PFSK-1 (cell line): ENCODE measurements at regions not wholly inside any gene's neighbourhood (a gene's known extent, or its start where the extent isn't known, plus 50 kb on each side); places are given as distances from the start of the nearest gene placed in this dataset.

Source experiments
- FOXP2 ChIP-seq: optimal IDR thresholded peaks from 2 replicates; pipeline ENCODE3; 2011; ENCODE audit warnings: borderline replicate concordance, control low read depth, inconsistent platforms; ENCODE audit not compliant: insufficient read depth; ENCODE audit errors: extremely low read length, extremely low read depth
- POLR2AphosphoS5 ChIP-seq: IDR thresholded peaks from 2 replicates; pipeline ENCODE4 v1.6.1; 2012; ENCODE audit warnings: low read depth, mild to moderate bottlenecking, control low read depth, low read length, moderate library complexity
- REST ChIP-seq, 2 experiments: IDR thresholded peaks; 2 replicates each; pipeline versions ENCODE4 v1.6.1 to v1.8.0; 2011 to 2012; ENCODE audit warnings: low read depth in 2 of 2, low read length in 2 of 2, control low read depth in 1 of 2, inconsistent platforms in 1 of 2, mild to moderate bottlenecking in 1 of 2, moderate library complexity in 1 of 2; ENCODE audit not compliant: insufficient read depth in 1 of 2
- SIN3A ChIP-seq: IDR thresholded peaks from 2 replicates; pipeline ENCODE4 v1.6.1; 2012; ENCODE audit warnings: mild to moderate bottlenecking, low read length, moderate library complexity, borderline replicate concordance; ENCODE audit not compliant: insufficient read depth
- TAF1 ChIP-seq: IDR thresholded peaks from 2 replicates; pipeline ENCODE4 v1.6.1; 2012; ENCODE audit warnings: low read length, control low read depth, borderline replicate concordance; ENCODE audit not compliant: insufficient read depth

- TF ChIP-seq SIN3A: no peak
- no peak for TF ChIP-seq TAF1
- TF ChIP-seq FOXP2: no peak
- TF ChIP-seq REST (IDR thresholded peaks at IDR 0.05; ENCODE audit: insufficient read depth in 1 of 2, low read depth in 2 of 2, low read length in 2 of 2): no peak
Observed at GRCh38 chr2:217052856-217053577, 193.2 kb upstream of the TNP1 start.

GRCh38 chr2:217051416-217051815, 191.6 kb upstream of the TNP1 start:
- no peak for TF ChIP-seq POLR2AphosphoS5

- TF ChIP-seq POLR2AphosphoS5 (no peak), TAF1 (no peak), FOXP2 (no peak), SIN3A (no peak), REST (IDR thresholded peaks at IDR 0.05; ENCODE audit: insufficient read depth in 1 of 2, low read depth in 2 of 2, low read length in 2 of 2) (no peak)
Observed at GRCh38 chr2:217049956-217050355, 190.1 kb upstream of the TNP1 start.

GRCh38 chr2:217049422-217049821, 189.6 kb upstream of the TNP1 start:
- TF ChIP-seq TAF1 (no peak), FOXP2 (no peak), POLR2AphosphoS5 (no peak), SIN3A (no peak), REST (IDR thresholded peaks at IDR 0.05; ENCODE audit: insufficient read depth in 1 of 2, low read depth in 2 of 2, low read length in 2 of 2) (no peak)

- TF ChIP-seq FOXP2 (no peak), POLR2AphosphoS5 (no peak), TAF1 (no peak), REST (IDR thresholded peaks at IDR 0.05; ENCODE audit: insufficient read depth in 1 of 2, low read depth in 2 of 2, low read length in 2 of 2) (no peak), SIN3A (no peak)
Observed at GRCh38 chr2:217048730-217049129, 188.9 kb upstream of the TNP1 start.
